PC-3 (cell line): ENCODE measurements at regions not wholly inside any gene's neighbourhood (a gene's known extent, or its start where the extent isn't known, plus 50 kb on each side); places are given as distances from the start of the nearest gene placed in this dataset.

Experiments
- ATAC-seq: fragments of 200-7000 bp; cut with Tn5 transposase; 2 replicates; pipeline ENCODE4 v1.9.1; 2020; ENCODE audit warnings: mild to moderate bottlenecking, moderate library complexity
- BruUV-seq: library from RNA; stranded (reverse); fragments of 400-500 nt; replicated peaks from 2 replicates; lab custom pipeline; 2021; lab: Mats Ljungman, UMichigan
- CTCF ChIA-PET: fragments of 300-600 bp; sonication (Branson Sonifier 250); formaldehyde crosslinking; loops from one replicate; lab custom pipeline; 2022; ENCODE audit warnings: antibody characterized with exemption; lab: Charles Lee
- POLR2A ChIA-PET: fragments of 300-600 bp; sonication (Branson Sonifier 250); formaldehyde crosslinking; loops from one replicate; lab custom pipeline; 2022; ENCODE audit warnings: antibody characterized with exemption; ENCODE audit not compliant: unreplicated experiment; lab: Charles Lee
- DNase-seq: peaks from one replicate; pipeline ENCODE4 v3.0.0-alpha.2; 2015
- H2AFZ ChIP-seq: fragments of 300-600 bp; sonication (generic); 2 replicates; pipeline ENCODE4 v1.6.0; 2016; ENCODE audit warnings: antibody characterized with exemption, low read length
- H3F3A ChIP-seq: fragments of 300-600 bp; sonication (generic); one replicate; pipeline ENCODE4 v1.6.0; 2017; ENCODE audit warnings: antibody characterized with exemption, low read length, control low read depth, mild to moderate bottlenecking; ENCODE audit not compliant: unreplicated experiment
- H3K27ac ChIP-seq: fragments of 300-600 bp; sonication (generic); 2 replicates; pipeline ENCODE4 v1.5.1; 2016; ENCODE audit warnings: mild to moderate bottlenecking, low read length
- H3K27me3 ChIP-seq: fragments of 300-600 bp; sonication (generic); 2 replicates; pipeline ENCODE4 v1.6.1; 2016; ENCODE audit warnings: low read length, mixed read lengths
- H3K36me3 ChIP-seq: fragments of 300-600 bp; sonication (generic); 2 replicates; pipeline ENCODE4 v1.6.1; 2016; ENCODE audit warnings: low read depth, mixed run types, low read length, mixed read lengths
- H3K4me1 ChIP-seq: fragments of 300-600 bp; sonication (generic); 2 replicates; pipeline ENCODE4 v1.5.1; 2016; ENCODE audit warnings: low read length; ENCODE audit not compliant: insufficient read depth
- H3K4me2 ChIP-seq: fragments of 300-600 bp; sonication (generic); 2 replicates; pipeline ENCODE4 v1.6.0; 2016; ENCODE audit warnings: low read length
- H3K4me3 ChIP-seq: fragments of 300-600 bp; sonication (generic); 2 replicates; pipeline ENCODE4 v1.5.1; 2016; ENCODE audit warnings: mild to moderate bottlenecking, low read length, mixed read lengths
- H3K79me2 ChIP-seq: fragments of 300-600 bp; sonication (generic); 2 replicates; pipeline ENCODE4 v1.6.1; 2017; ENCODE audit warnings: low read length, mixed read lengths
- H3K9ac ChIP-seq: fragments of 300-600 bp; sonication (generic); 2 replicates; pipeline ENCODE4 v1.6.0; 2016; ENCODE audit warnings: mild to moderate bottlenecking, low read length
- H3K9me2 ChIP-seq: fragments of 300-600 bp; sonication (generic); replicated peaks from 2 replicates; pipeline ENCODE4 v1.6.1; 2016; ENCODE audit warnings: mixed run types, low read length, mixed read lengths
- H3K9me3 ChIP-seq: fragments of 300-600 bp; sonication (generic); 2 replicates; pipeline ENCODE4 v1.6.1; 2016; ENCODE audit warnings: low read length, mixed read lengths
- H4K20me1 ChIP-seq: fragments of 300-600 bp; sonication (generic); 2 replicates; pipeline ENCODE4 v1.6.1; 2016; ENCODE audit warnings: low read length, mixed read lengths
- CTCF ChIP-seq: fragments of 300-600 bp; sonication (generic); conservative IDR thresholded peaks from 2 replicates; pipeline ENCODE4 v1.5.1; 2017; ENCODE audit warnings: antibody characterized with exemption, low read depth, mild to moderate bottlenecking, low read length
- EZH2 ChIP-seq: fragments of 300-600 bp; sonication (generic); IDR thresholded peaks from one replicate; pipeline ENCODE4 v1.6.1; 2017; ENCODE audit warnings: antibody characterized with exemption, mild to moderate bottlenecking, low read length; ENCODE audit not compliant: unreplicated experiment
- EZH2phosphoT487 ChIP-seq: fragments of 300-600 bp; sonication (generic); IDR thresholded peaks from 2 replicates; pipeline ENCODE4 v1.6.1; 2018; ENCODE audit warnings: mild to moderate bottlenecking, antibody characterized with exemption, low read length, borderline replicate concordance
- intact Hi-C: fragments of 100-400 bp; cut with micrococcal nuclease; formaldehyde crosslinking; loops from 2 replicates; pipeline ENCODE4 v1.9.0; 2023

- intact Hi-C loops = no loop called here
- ATAC-seq = no peak
- H3K4me3 ChIP-seq = no peak overlapping the region
- DNase-seq = no peak
- H3K36me3 ChIP-seq = no peaks in the 10 kb centered on the region
- 0 out of 2 replicates have a peak, but pooled peaks cover 5% of the 10 kb centered on the region for H3K9me3 ChIP-seq
- BruUV-seq = no TSS peak
- TF ChIP-seq EZH2 (no peak), CTCF (no peak), EZH2phosphoT487 (no peak)
- no peaks in the 10 kb centered on the region for H3F3A ChIP-seq
- H3K9ac ChIP-seq = no peak overlapping the region
- H3K4me2 ChIP-seq = no peak overlapping the region
- ChIA-PET POLR2A (no interaction called here), CTCF (no interaction called here)
- H3K9me2 ChIP-seq = no peaks in the 10 kb centered on the region
- peaks cover 42% of the 10 kb centered on the region; the same call in 1 of the 2 replicates for H3K27me3 ChIP-seq
- no peaks in the 10 kb centered on the region for H4K20me1 ChIP-seq
- no peaks in the 10 kb centered on the region for H3K79me2 ChIP-seq
- no peaks in the 10 kb centered on the region for H3K4me1 ChIP-seq
- no peak overlapping the region for H2AFZ ChIP-seq
- no peak overlapping the region for H3K27ac ChIP-seq
Observed at GRCh38 chr11:134710861-134711407, 298.9 kb upstream of the B3GAT1 start.

GRCh38 chr11:134705858-134706257, 293.8 kb upstream of the B3GAT1 start:
- TF ChIP-seq CTCF (no peak), EZH2 (no peak), EZH2phosphoT487 (no peak)
- no TSS peak for BruUV-seq

GRCh38 chr11:134702827-134703226, 290.8 kb upstream of the B3GAT1 start:
- peaks cover 16% of the 10 kb centered on the region for H3K27me3 ChIP-seq
- no peak overlapping the region for H3K27ac ChIP-seq
- no peaks in the 10 kb centered on the region for H3K9me2 ChIP-seq
- H3K9me3 ChIP-seq = peaks cover 21% of the 10 kb centered on the region; the same call in 1 of the 2 replicates
- DNase-seq = no peak
- no peak for ATAC-seq
- TF ChIP-seq EZH2 = no peak
- no peak for TF ChIP-seq CTCF
- no peak for TF ChIP-seq EZH2phosphoT487
- H3K9ac ChIP-seq = no peak overlapping the region
- H4K20me1 ChIP-seq = no peaks in the 10 kb centered on the region
- no TSS peak for BruUV-seq
- ChIA-PET CTCF (no interaction called here), POLR2A (no interaction called here)
- intact Hi-C loops = no loop called here
- H3K4me2 ChIP-seq = no peak overlapping the region
- no peak overlapping the region for H2AFZ ChIP-seq
- H3K79me2 ChIP-seq = no peaks in the 10 kb centered on the region
- no peaks in the 10 kb centered on the region for H3K36me3 ChIP-seq
- no peaks in the 10 kb centered on the region for H3K4me1 ChIP-seq
- H3K4me3 ChIP-seq = no peak overlapping the region
- no peaks in the 10 kb centered on the region for H3F3A ChIP-seq

More at GRCh38 chr11:134705858-134706257, 293.8 kb upstream of the B3GAT1 start:
- ChIA-PET POLR2A (no interaction called here), CTCF (no interaction called here)
- H4K20me1 ChIP-seq = no peaks in the 10 kb centered on the region
- DNase-seq = no peak
- peaks cover 20% of the 10 kb centered on the region for H3K27me3 ChIP-seq
- H3K9me2 ChIP-seq = no peaks in the 10 kb centered on the region
- intact Hi-C loops = no loop called here
- no peak overlapping the region for H2AFZ ChIP-seq
- peaks cover 13% of the 10 kb centered on the region; the same call in 1 of the 2 replicates for H3K9me3 ChIP-seq
- no peak overlapping the region for H3K4me3 ChIP-seq
- H3K9ac ChIP-seq = no peak overlapping the region
- no peak for ATAC-seq
- no peaks in the 10 kb centered on the region for H3K4me1 ChIP-seq
- no peaks in the 10 kb centered on the region for H3F3A ChIP-seq
- no peak overlapping the region for H3K4me2 ChIP-seq
- H3K27ac ChIP-seq = no peak overlapping the region
- no peaks in the 10 kb centered on the region for H3K79me2 ChIP-seq
- no peaks in the 10 kb centered on the region for H3K36me3 ChIP-seq
